GM12878 (cell line): ENCODE measurements at regions not wholly inside any gene's neighbourhood (a gene's known extent, or its start where the extent isn't known, plus 50 kb on each side); places are given as distances from the start of the nearest gene placed in this dataset.

Experiments
- ATAC-seq: fragments of 200-7000 bp; cut with Tn5 transposase; 3 replicates; pipeline ENCODE4 v1.9.1; 2020; ENCODE audit warnings: mild to moderate bottlenecking, moderate library complexity
- BruUV-seq: library from RNA; stranded (reverse); fragments of 400-500 nt; replicated peaks from 2 replicates; lab custom pipeline; 2021; lab: Mats Ljungman, UMichigan
- CTCF ChIA-PET: fragments of 300-600 bp; sonication (Branson Sonifier 250); formaldehyde crosslinking; extraction: SDS; loops from one replicate; lab custom pipeline; 2021; ENCODE audit warnings: inconsistent platforms; lab: Yijun Ruan, JAX
- POLR2A ChIA-PET: fragments of 350-600 bp; formaldehyde crosslinking; extraction: SDS; loops from one replicate; lab custom pipeline; 2021; ENCODE audit warnings: inconsistent platforms; lab: Charles Lee
- RAD21 ChIA-PET: fragments of 300-600 bp; sonication (Branson Sonifier 250); formaldehyde crosslinking; loops from one replicate; lab custom pipeline; 2023; ENCODE audit warnings: antibody characterized with exemption; ENCODE audit not compliant: unreplicated experiment; lab: Charles Lee
- SMC1A ChIA-PET: fragments of 300-600 bp; sonication (Branson Sonifier 250); formaldehyde crosslinking; loops from one replicate; lab custom pipeline; 2023; ENCODE audit not compliant: unreplicated experiment, uncharacterized antibody; lab: Charles Lee
- DNase-seq: peaks from one replicate; pipeline ENCODE4 v3.0.0-alpha.2; 2011; ENCODE audit warnings: low read depth, low spot score
- FAIRE-seq: peaks from 3 replicates; lab custom pipeline; 2011; peaks lifted over from hg19 to GRCh38; lab: Jason Lieb, UNC
- H2AFZ ChIP-seq: 2 replicates; pipeline ENCODE4 v1.6.0; 2011; ENCODE audit warnings: low read depth, low read length, control low read depth; ENCODE audit not compliant: control insufficient read depth
- H3K27ac ChIP-seq: 2 replicates; pipeline ENCODE4 v1.5.1; 2011; ENCODE audit warnings: control low read depth; ENCODE audit not compliant: control insufficient read depth, insufficient read depth
- H3K27me3 ChIP-seq, 2 experiments: replicated peaks in 1 of 2; 2 replicates each; pipeline versions ENCODE4 v1.6.0 to v1.6.1; 2011; ENCODE audit warnings: low read length in 1 of 2; ENCODE audit not compliant: control insufficient read depth in 2 of 2, insufficient read depth in 2 of 2
- H3K36me3 ChIP-seq, 2 experiments: 2 replicates each; pipeline ENCODE4 v1.5.1; 2011; ENCODE audit warnings: low read length in 1 of 2; ENCODE audit not compliant: control insufficient read depth in 2 of 2, insufficient read depth in 2 of 2
- H3K4me1 ChIP-seq: 2 replicates; pipeline ENCODE4 v1.6.1; 2011; ENCODE audit warnings: mild to moderate bottlenecking, low read length, moderate library complexity, mixed read lengths; ENCODE audit not compliant: control insufficient read depth, insufficient read depth
- H3K4me2 ChIP-seq: 2 replicates; pipeline ENCODE4 v1.6.0; 2011; ENCODE audit warnings: control low read depth; ENCODE audit not compliant: control insufficient read depth, insufficient read depth
- H3K4me3 ChIP-seq: fragments of 200-600 bp; sonication (generic); 2 replicates; pipeline ENCODE4 v1.5.1; 2016
- H3K79me2 ChIP-seq: 2 replicates; pipeline ENCODE4 v1.6.0; 2011; ENCODE audit warnings: low read length; ENCODE audit not compliant: control insufficient read depth, insufficient read depth
- H3K9ac ChIP-seq: 2 replicates; pipeline ENCODE4 v1.8.0; 2011; ENCODE audit warnings: low read length, control low read depth, mixed read lengths; ENCODE audit not compliant: control insufficient read depth, insufficient read depth
- H3K9me3 ChIP-seq: replicated peaks from 3 replicates; pipeline ENCODE4 v1.5.1; 2011; ENCODE audit warnings: mild to moderate bottlenecking, low read length; ENCODE audit not compliant: control insufficient read depth, insufficient read depth
- H4K20me1 ChIP-seq: 2 replicates; pipeline ENCODE4 v1.6.0; 2011; ENCODE audit not compliant: control insufficient read depth, insufficient read depth
- BCL11A ChIP-seq: IDR thresholded peaks from 2 replicates; pipeline ENCODE4 v1.6.1; 2011; ENCODE audit warnings: low read depth, low read length
- CHD1 ChIP-seq: IDR thresholded peaks from 2 replicates; pipeline ENCODE4 v1.6.1; 2012; ENCODE audit warnings: low read depth, low read length, improper control_type of control experiment
- KAT2A ChIP-seq: conservative IDR thresholded peaks from 2 replicates; pipeline ENCODE4 v1.6.1; 2011; ENCODE audit warnings: low read depth, low read length; ENCODE audit not compliant: control insufficient read depth
- RFX5 ChIP-seq: IDR thresholded peaks from 2 replicates; pipeline ENCODE4 v1.6.1; 2011; ENCODE audit warnings: low read depth, low read length, improper control_type of control experiment
- YBX1 ChIP-seq: fragments of 450-650 bp; IDR thresholded peaks from 2 replicates; pipeline ENCODE4 v1.6.1; 2016; ENCODE audit warnings: antibody characterized with exemption
- ZNF217 ChIP-seq: fragments of 450-650 bp; IDR thresholded peaks from 2 replicates; pipeline ENCODE4 v1.6.1; 2017; ENCODE audit warnings: antibody characterized with exemption, mild to moderate bottlenecking
- WGBS: methylation state at CpG from one replicate; pipeline ENCODE4 v1.1.6; 2016; ENCODE audit warnings: low lambda C conversion rate; ENCODE audit not compliant: insufficient replicate concordance, insufficient coverage; ENCODE audit errors: missing lambda C conversion rate; 5-methylcytosine and 5-hydroxymethylcytosine counted together
- in situ Hi-C: fragments of 300-500 bp; cut with MboI; formaldehyde crosslinking; loops from 9 replicates; pipeline ENCODE4 v1.14.3; 2018; ENCODE audit warnings: mixed read lengths
- intact Hi-C: fragments of 100-400 bp; cut with micrococcal nuclease; formaldehyde crosslinking; loops from one replicate; pipeline ENCODE4 v1.14.2; 2022; ENCODE audit not compliant: unreplicated experiment
- TF ChIP-seq, protein P1 (sequence below): IDR thresholded peaks from 2 replicates; pipeline ENCODE4 v1.6.1; 2011; ENCODE audit warnings: borderline replicate concordance, low read depth, mild to moderate bottlenecking, moderate library complexity, low read length; ENCODE audit not compliant: insufficient read depth, poor library complexity, severe bottlenecking
- TF ChIP-seq, protein P2 (sequence below): fragments of 450-650 bp; IDR thresholded peaks from 2 replicates; pipeline ENCODE4 v1.6.1; 2017; ENCODE audit warnings: mild to moderate bottlenecking, moderate library complexity
- TF ChIP-seq, protein P3 (sequence below): IDR thresholded peaks from 2 replicates; pipeline ENCODE4 v1.6.1; 2012; ENCODE audit warnings: low read length, inconsistent platforms
- TF ChIP-seq, protein P4 (sequence below): IDR thresholded peaks from 2 replicates; pipeline ENCODE4 v1.6.1; 2012; ENCODE audit warnings: low read depth, low read length, improper control_type of control experiment
- TF ChIP-seq, protein P5 (sequence below): fragments of 450-650 bp; IDR thresholded peaks from 2 replicates; pipeline ENCODE4 v1.6.1; 2016; ENCODE audit warnings: mild to moderate bottlenecking
- TF ChIP-seq, protein P6 (sequence below): IDR thresholded peaks from 2 replicates; pipeline ENCODE4 v1.6.1; 2012; ENCODE audit warnings: mild to moderate bottlenecking, low read depth, low read length

DNA sequence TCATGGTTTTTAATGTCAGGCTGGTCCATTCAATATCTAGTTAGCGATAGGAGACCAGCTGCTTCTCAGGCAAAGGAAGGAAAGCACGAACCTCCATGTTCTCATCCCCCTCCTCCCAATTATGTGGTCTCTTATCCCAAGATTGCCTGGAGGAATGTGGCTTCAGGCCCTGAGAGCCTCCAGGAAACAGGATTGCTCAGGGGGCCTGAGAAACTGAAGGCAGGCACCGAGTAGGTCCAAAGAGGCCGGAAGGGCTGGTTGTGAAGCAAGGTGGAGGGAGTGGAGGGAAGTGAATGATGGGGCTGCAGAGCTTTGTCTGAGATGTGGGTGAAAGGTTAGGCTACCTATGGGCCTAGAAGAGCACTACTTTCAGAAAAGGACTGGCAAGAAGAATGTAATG, 188.2 kb upstream of the DDHD1 start:
- H3K36me3 ChIP-seq = no peaks in the 10 kb centered on the region
- H3K9ac ChIP-seq = no peak overlapping the region
- no peaks in the 10 kb centered on the region for H3K9me3 ChIP-seq
- POLR2A ChIA-PET = no interaction called here
- intact Hi-C loops = no loop called here
- H3K27ac ChIP-seq = no peak overlapping the region
- no peak overlapping the region for H2AFZ ChIP-seq
- BruUV-seq = no TSS peak
- SMC1A ChIA-PET = no interaction called here
- no peak for FAIRE-seq
- no peak for DNase-seq
- in situ Hi-C loops = no loop called here
- RAD21 ChIA-PET = no interaction called here
- H4K20me1 ChIP-seq = no peaks in the 10 kb centered on the region
- 28% methylated on average over 4 of the region's 4 CpGs for WGBS
- H3K27me3 ChIP-seq = no peaks in the 10 kb centered on the region
- H3K4me1 ChIP-seq = no peaks in the 10 kb centered on the region
- no peak overlapping the region for H3K4me3 ChIP-seq
- CTCF ChIA-PET = no interaction called here
- H3K4me2 ChIP-seq = no peak overlapping the region
- no peaks in the 10 kb centered on the region for H3K79me2 ChIP-seq
- ATAC-seq = no peak
- TF ChIP-seq, protein P1, sequence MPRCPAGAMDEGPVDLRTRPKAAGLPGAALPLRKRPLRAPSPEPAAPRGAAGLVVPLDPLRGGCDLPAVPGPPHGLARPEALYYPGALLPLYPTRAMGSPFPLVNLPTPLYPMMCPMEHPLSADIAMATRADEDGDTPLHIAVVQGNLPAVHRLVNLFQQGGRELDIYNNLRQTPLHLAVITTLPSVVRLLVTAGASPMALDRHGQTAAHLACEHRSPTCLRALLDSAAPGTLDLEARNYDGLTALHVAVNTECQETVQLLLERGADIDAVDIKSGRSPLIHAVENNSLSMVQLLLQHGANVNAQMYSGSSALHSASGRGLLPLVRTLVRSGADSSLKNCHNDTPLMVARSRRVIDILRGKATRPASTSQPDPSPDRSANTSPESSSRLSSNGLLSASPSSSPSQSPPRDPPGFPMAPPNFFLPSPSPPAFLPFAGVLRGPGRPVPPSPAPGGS = no peak
- TF ChIP-seq, protein P2, sequence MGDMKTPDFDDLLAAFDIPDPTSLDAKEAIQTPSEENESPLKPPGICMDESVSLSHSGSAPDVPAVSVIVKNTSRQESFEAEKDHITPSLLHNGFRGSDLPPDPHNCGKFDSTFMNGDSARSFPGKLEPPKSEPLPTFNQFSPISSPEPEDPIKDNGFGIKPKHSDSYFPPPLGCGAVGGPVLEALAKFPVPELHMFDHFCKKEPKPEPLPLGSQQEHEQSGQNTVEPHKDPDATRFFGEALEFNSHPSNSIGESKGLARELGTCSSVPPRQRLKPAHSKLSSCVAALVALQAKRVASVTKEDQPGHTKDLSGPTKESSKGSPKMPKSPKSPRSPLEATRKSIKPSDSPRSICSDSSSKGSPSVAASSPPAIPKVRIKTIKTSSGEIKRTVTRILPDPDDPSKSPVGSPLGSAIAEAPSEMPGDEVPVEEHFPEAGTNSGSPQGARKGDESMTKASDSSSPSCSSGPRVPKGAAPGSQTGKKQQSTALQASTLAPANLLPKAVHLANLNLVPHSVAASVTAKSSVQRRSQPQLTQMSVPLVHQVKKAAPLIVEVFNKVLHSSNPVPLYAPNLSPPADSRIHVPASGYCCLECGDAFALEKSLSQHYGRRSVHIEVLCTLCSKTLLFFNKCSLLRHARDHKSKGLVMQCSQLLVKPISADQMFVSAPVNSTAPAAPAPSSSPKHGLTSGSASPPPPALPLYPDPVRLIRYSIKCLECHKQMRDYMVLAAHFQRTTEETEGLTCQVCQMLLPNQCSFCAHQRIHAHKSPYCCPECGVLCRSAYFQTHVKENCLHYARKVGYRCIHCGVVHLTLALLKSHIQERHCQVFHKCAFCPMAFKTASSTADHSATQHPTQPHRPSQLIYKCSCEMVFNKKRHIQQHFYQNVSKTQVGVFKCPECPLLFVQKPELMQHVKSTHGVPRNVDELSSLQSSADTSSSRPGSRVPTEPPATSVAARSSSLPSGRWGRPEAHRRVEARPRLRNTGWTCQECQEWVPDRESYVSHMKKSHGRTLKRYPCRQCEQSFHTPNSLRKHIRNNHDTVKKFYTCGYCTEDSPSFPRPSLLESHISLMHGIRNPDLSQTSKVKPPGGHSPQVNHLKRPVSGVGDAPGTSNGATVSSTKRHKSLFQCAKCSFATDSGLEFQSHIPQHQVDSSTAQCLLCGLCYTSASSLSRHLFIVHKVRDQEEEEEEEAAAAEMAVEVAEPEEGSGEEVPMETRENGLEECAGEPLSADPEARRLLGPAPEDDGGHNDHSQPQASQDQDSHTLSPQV = no peak
- TF ChIP-seq CHD1 = no peak
- TF ChIP-seq ZNF217 = no peak
- TF ChIP-seq, protein P3, sequence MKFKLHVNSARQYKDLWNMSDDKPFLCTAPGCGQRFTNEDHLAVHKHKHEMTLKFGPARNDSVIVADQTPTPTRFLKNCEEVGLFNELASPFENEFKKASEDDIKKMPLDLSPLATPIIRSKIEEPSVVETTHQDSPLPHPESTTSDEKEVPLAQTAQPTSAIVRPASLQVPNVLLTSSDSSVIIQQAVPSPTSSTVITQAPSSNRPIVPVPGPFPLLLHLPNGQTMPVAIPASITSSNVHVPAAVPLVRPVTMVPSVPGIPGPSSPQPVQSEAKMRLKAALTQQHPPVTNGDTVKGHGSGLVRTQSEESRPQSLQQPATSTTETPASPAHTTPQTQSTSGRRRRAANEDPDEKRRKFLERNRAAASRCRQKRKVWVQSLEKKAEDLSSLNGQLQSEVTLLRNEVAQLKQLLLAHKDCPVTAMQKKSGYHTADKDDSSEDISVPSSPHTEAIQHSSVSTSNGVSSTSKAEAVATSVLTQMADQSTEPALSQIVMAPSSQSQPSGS = no peak
- TF ChIP-seq YBX1 = no peak
- TF ChIP-seq, protein P4, sequence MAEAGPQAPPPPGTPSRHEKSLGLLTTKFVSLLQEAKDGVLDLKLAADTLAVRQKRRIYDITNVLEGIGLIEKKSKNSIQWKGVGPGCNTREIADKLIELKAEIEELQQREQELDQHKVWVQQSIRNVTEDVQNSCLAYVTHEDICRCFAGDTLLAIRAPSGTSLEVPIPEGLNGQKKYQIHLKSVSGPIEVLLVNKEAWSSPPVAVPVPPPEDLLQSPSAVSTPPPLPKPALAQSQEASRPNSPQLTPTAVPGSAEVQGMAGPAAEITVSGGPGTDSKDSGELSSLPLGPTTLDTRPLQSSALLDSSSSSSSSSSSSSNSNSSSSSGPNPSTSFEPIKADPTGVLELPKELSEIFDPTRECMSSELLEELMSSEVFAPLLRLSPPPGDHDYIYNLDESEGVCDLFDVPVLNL = no peak
- TF ChIP-seq, protein P5, sequence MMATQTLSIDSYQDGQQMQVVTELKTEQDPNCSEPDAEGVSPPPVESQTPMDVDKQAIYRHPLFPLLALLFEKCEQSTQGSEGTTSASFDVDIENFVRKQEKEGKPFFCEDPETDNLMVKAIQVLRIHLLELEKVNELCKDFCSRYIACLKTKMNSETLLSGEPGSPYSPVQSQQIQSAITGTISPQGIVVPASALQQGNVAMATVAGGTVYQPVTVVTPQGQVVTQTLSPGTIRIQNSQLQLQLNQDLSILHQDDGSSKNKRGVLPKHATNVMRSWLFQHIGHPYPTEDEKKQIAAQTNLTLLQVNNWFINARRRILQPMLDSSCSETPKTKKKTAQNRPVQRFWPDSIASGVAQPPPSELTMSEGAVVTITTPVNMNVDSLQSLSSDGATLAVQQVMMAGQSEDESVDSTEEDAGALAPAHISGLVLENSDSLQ = no peak
- TF ChIP-seq BCL11A = no peak
- no peak for TF ChIP-seq RFX5
- no peak for TF ChIP-seq KAT2A
- TF ChIP-seq, protein P6, sequence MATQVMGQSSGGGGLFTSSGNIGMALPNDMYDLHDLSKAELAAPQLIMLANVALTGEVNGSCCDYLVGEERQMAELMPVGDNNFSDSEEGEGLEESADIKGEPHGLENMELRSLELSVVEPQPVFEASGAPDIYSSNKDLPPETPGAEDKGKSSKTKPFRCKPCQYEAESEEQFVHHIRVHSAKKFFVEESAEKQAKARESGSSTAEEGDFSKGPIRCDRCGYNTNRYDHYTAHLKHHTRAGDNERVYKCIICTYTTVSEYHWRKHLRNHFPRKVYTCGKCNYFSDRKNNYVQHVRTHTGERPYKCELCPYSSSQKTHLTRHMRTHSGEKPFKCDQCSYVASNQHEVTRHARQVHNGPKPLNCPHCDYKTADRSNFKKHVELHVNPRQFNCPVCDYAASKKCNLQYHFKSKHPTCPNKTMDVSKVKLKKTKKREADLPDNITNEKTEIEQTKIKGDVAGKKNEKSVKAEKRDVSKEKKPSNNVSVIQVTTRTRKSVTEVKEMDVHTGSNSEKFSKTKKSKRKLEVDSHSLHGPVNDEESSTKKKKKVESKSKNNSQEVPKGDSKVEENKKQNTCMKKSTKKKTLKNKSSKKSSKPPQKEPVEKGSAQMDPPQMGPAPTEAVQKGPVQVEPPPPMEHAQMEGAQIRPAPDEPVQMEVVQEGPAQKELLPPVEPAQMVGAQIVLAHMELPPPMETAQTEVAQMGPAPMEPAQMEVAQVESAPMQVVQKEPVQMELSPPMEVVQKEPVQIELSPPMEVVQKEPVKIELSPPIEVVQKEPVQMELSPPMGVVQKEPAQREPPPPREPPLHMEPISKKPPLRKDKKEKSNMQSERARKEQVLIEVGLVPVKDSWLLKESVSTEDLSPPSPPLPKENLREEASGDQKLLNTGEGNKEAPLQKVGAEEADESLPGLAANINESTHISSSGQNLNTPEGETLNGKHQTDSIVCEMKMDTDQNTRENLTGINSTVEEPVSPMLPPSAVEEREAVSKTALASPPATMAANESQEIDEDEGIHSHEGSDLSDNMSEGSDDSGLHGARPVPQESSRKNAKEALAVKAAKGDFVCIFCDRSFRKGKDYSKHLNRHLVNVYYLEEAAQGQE = no peak
